Hippocampal formation (tissue), 2 donors: ENCODE measurements at regions not wholly inside any gene's neighbourhood (a gene's known extent, or its start where the extent isn't known, plus 50 kb on each side); places are given as distances from the start of the nearest gene placed in this dataset.
A peak's percentile ranks its signal among the peaks of the same experiment; 100 is the strongest.

Experiments
- DNase-seq, 2 donors: peaks; one replicate each; lab custom pipeline; 2025; lab: John Stamatoyannopoulos, UW

- DNase-seq = no peak
Measured at GRCh38 chr6:41404182-41404845, 68.9 kb downstream of the NCR2 start.

GRCh38 chr6:41405941-41406727 is 70.7 kb downstream of the NCR2 start:
- no peak for DNase-seq

GRCh38 chr6:41406728-41407489 is 71.5 kb downstream of the NCR2 start:
- DNase-seq = no peak

GRCh38 chr6:41408576-41408975 is 73.2 kb downstream of the NCR2 start:
- no peak for DNase-seq

- DNase-seq = no peak
Measured at GRCh38 chr6:41408982-41409381, 73.6 kb downstream of the NCR2 start.

- DNase-seq = no peak
Measured at GRCh38 chr6:41409489-41409888, 74.1 kb downstream of the NCR2 start.

GRCh38 chr6:41411961-41412360 is 76.6 kb downstream of the NCR2 start:
- DNase-seq = no peak

- no peak for DNase-seq
Measured at GRCh38 chr6:41413250-41413649, 77.8 kb downstream of the NCR2 start.

- DNase-seq = no peak
Measured at GRCh38 chr6:41416501-41416837, 81.1 kb downstream of the NCR2 start.

- no peak for DNase-seq
Measured at GRCh38 chr6:41418741-41419140, 83.3 kb downstream of the NCR2 start.

GRCh38 chr6:41419385-41419784 is 84.0 kb downstream of the NCR2 start:
- DNase-seq = no peak

- no peak for DNase-seq
Measured at GRCh38 chr6:41420186-41420585, 84.8 kb downstream of the NCR2 start.

- no peak for DNase-seq
Measured at GRCh38 chr6:41422161-41422560, 86.8 kb downstream of the NCR2 start.

GRCh38 chr6:41423002-41423401 is 87.6 kb downstream of the NCR2 start:
- no peak for DNase-seq

- peak; percentile 71 to 81 for DNase-seq
Measured at GRCh38 chr6:41424370-41425058, 89.1 kb downstream of the NCR2 start.

GRCh38 chr6:41425511-41425910 is 90.1 kb downstream of the NCR2 start:
- DNase-seq = no peak

GRCh38 chr6:41426438-41426851 is 91.0 kb downstream of the NCR2 start:
- DNase-seq = no peak

GRCh38 chr6:41426888-41427641 is 91.7 kb downstream of the NCR2 start:
- no peak for DNase-seq

GRCh38 chr6:41427642-41428335 is 92.4 kb downstream of the NCR2 start:
- DNase-seq = peak in 1 of 2 donors; percentile 70

GRCh38 chr6:41428336-41428995 is 93.1 kb downstream of the NCR2 start:
- peak in 1 of 2 donors; percentile 70 for DNase-seq
